C4-2B (cell line): ENCODE measurements at regions not wholly inside any gene's neighbourhood (a gene's known extent, or its start where the extent isn't known, plus 50 kb on each side); places are given as distances from the start of the nearest gene placed in this dataset.

Experiments
- CTCF ChIP-seq: fragments of 450-650 bp; conservative IDR thresholded peaks from 2 replicates; pipeline ENCODE4 v1.5.1; 2017; ENCODE audit warnings: mild to moderate bottlenecking
- ZFX ChIP-seq: fragments of 450-650 bp; IDR thresholded peaks from 2 replicates; pipeline ENCODE4 v1.6.1; 2017

- no peak for TF ChIP-seq CTCF
- TF ChIP-seq ZFX = no peak
Observed at GRCh38 chr7:81211934-81212320, 293.1 kb upstream of the SEMA3C start.
